HG03558 (cell line): ENCODE measurements at regions not wholly inside any gene's neighbourhood (a gene's known extent, or its start where the extent isn't known, plus 50 kb on each side); places are given as distances from the start of the nearest gene placed in this dataset.

Experiments
- ATAC-seq: cut with Tn5 transposase; IDR thresholded peaks from one replicate; pipeline ENCODE4 v1.9.1; 2021; ENCODE audit warnings: moderate number of reproducible peaks; ENCODE audit not compliant: unreplicated experiment; ENCODE audit errors: extremely low read depth

- no peak for ATAC-seq
Measured at GRCh38 chr7:41035794-41036193, 667.1 kb downstream of the INHBA start.

GRCh38 chr7:41033500-41033899, 669.4 kb downstream of the INHBA start:
- no peak for ATAC-seq

- ATAC-seq: no peak
Measured at GRCh38 chr7:41030673-41031072, 672.2 kb downstream of the INHBA start.

GRCh38 chr7:41029072-41029499, 673.8 kb downstream of the INHBA start:
- ATAC-seq: no peak

- no peak for ATAC-seq
Measured at GRCh38 chr7:41028580-41028979, 674.3 kb downstream of the INHBA start.

GRCh38 chr7:41027428-41028115, 675.3 kb downstream of the INHBA start:
- ATAC-seq: no peak

GRCh38 chr7:41024126-41024525, 678.8 kb downstream of the INHBA start:
- ATAC-seq: no peak

GRCh38 chr7:41020056-41020455, 682.8 kb downstream of the INHBA start:
- ATAC-seq: no peak

- ATAC-seq: no peak
Measured at GRCh38 chr7:41013117-41013516, 689.8 kb downstream of the INHBA start.

- no peak for ATAC-seq
Measured at GRCh38 chr7:41012041-41012440, 690.8 kb downstream of the INHBA start.

- ATAC-seq: no peak
Measured at GRCh38 chr7:41010967-41011366, 691.9 kb downstream of the INHBA start.

GRCh38 chr7:41010418-41010817, 692.5 kb downstream of the INHBA start:
- ATAC-seq: no peak

- no peak for ATAC-seq
Measured at GRCh38 chr7:41007811-41008210, 695.1 kb downstream of the INHBA start.

GRCh38 chr7:41007351-41007751, 695.5 kb downstream of the INHBA start:
- ATAC-seq: no peak

- no peak for ATAC-seq
Measured at GRCh38 chr7:41006306-41006995, 696.4 kb downstream of the INHBA start.

GRCh38 chr7:41005374-41005901, 697.5 kb downstream of the INHBA start:
- no peak for ATAC-seq

GRCh38 chr7:41003977-41004376, 698.9 kb downstream of the INHBA start:
- no peak for ATAC-seq

GRCh38 chr7:41003611-41003940, 699.3 kb downstream of the INHBA start:
- ATAC-seq: no peak

- ATAC-seq: no peak
Measured at GRCh38 chr7:41002741-41003610, 699.9 kb downstream of the INHBA start.

- no peak for ATAC-seq
Measured at GRCh38 chr7:41000042-41000441, 702.8 kb downstream of the INHBA start.

GRCh38 chr7:40996233-40996677, 706.6 kb downstream of the INHBA start:
- no peak for ATAC-seq
